IPS-15b (cell line): ENCODE measurements at regions not wholly inside any gene's neighbourhood (a gene's known extent, or its start where the extent isn't known, plus 50 kb on each side); places are given as distances from the start of the nearest gene placed in this dataset.
"Not testable (repeated sequence)": the region's sequence is repeated elsewhere in the genome, so short reads cannot be mapped to it uniquely, and the experiment has no call there.

Source experiments
- H3K27me3 ChIP-seq: one replicate; pipeline ENCODE4 v1.6.1; 2013; ENCODE audit warnings: low read length; ENCODE audit not compliant: control insufficient read depth, insufficient read depth
- H3K36me3 ChIP-seq: one replicate; pipeline ENCODE4 v1.6.1; 2013; ENCODE audit warnings: low read length; ENCODE audit not compliant: control insufficient read depth, insufficient read depth
- H3K4me1 ChIP-seq: one replicate; pipeline ENCODE4 v1.6.1; 2013; ENCODE audit warnings: mild to moderate bottlenecking, low read length; ENCODE audit not compliant: control insufficient read depth, insufficient read depth
- H3K4me3 ChIP-seq: one replicate; pipeline ENCODE4 v1.5.1; 2013; ENCODE audit warnings: low read depth, low read length
- H3K9ac ChIP-seq: one replicate; pipeline ENCODE4 v1.6.1; 2013; ENCODE audit warnings: low read depth, mild to moderate bottlenecking, low read length
- H3K9me3 ChIP-seq: one replicate; pipeline ENCODE4 v1.6.1; 2013; ENCODE audit warnings: mild to moderate bottlenecking, low read length; ENCODE audit not compliant: control insufficient read depth, insufficient read depth

DNA sequence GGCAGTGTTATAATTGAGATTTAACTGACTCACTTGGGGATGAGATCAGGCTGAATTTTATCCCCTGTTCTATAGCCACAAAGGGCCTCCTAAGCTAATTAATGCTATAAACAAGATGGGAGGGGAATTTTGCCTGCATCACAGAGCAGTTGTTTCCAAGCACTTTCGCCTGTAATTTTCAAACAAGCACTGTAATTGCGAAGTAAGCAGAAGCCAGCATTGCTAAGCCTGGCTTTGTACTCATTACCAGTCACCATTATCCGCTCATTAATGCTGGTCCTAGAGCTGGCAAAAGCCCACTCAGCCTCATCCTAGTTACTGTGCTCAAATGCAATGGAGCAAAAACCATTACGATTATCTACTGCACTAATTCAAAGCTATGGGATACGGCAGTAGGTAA is 356.6 kb upstream of the UBE2E2 start:
- Histone ChIP-seq H3K4me3 (no peak overlapping the region), H3K9ac (no peak overlapping the region), H3K9me3 (no peaks in the 10 kb centered on the region), H3K36me3 (no peaks in the 10 kb centered on the region), H3K4me1 (no peaks in the 10 kb centered on the region), H3K27me3 (no peaks in the 10 kb centered on the region)

- not testable (repeated sequence) for H3K4me3 ChIP-seq, H3K36me3 ChIP-seq, H3K27me3 ChIP-seq, H3K9me3 ChIP-seq, H3K4me1 ChIP-seq, H3K9ac ChIP-seq
These were observed 353.5 kb upstream of the UBE2E2 start for GRCh38 chr3:22849583-22849982.

GRCh38 chr3:22856811-22857210 is 346.3 kb upstream of the UBE2E2 start:
- no peaks in the 10 kb centered on the region for H3K9me3 ChIP-seq
- H3K4me1 ChIP-seq = peaks cover 2% of the 10 kb centered on the region
- no peaks in the 10 kb centered on the region for H3K27me3 ChIP-seq
- no peaks in the 10 kb centered on the region for H3K36me3 ChIP-seq
- no peak overlapping the region for H3K9ac ChIP-seq
- no peak overlapping the region for H3K4me3 ChIP-seq

DNA sequence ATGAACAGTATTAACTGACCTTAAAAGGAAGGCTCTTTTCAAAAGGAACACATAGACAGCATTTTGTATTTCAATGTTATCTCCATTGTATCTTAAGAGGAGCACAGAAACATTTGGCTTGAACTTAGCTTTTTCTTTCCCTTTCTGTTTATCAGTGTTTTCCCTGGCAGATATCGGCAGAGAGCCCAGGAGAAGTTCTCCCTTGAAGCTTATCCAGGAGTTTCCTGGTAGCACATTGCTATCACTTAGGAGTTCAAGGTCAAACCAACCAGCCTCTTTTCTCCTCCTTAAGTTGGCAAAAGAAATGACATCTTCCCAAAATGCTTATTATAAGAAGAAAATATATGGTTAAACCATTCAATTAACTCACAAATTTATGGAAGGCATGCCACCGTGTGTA is 344.6 kb upstream of the UBE2E2 start:
- H3K27me3 ChIP-seq = no peaks in the 10 kb centered on the region
- H3K4me3 ChIP-seq = no peak overlapping the region
- H3K4me1 ChIP-seq = peaks cover 2% of the 10 kb centered on the region
- no peak overlapping the region for H3K9ac ChIP-seq
- no peaks in the 10 kb centered on the region for H3K36me3 ChIP-seq
- H3K9me3 ChIP-seq = no peaks in the 10 kb centered on the region

DNA sequence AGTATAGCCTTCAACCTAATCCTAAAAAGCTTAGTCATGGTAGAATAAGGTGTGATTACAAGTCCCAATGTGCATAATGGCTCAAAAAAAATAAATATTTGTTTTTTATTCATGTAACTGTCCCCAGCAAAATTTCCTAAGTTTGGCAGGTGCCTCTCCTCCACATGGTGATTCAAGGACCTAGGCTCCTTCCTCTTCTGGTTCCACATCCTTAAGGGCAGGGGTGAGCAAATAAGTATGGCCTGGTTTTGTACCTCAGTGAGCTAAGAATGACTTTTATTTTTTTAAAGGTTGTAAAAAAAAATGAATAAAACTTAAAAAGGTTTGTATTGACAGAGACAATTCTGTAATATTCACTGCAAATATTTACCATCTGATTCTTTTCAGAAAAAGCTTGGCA is 343.5 kb upstream of the UBE2E2 start:
- H3K9ac ChIP-seq = no peak overlapping the region

GRCh38 chr3:22861426-22861825 is 341.7 kb upstream of the UBE2E2 start:
- Histone ChIP-seq H3K9ac (no peak overlapping the region), H3K36me3 (no peaks in the 10 kb centered on the region), H3K9me3 (no peaks in the 10 kb centered on the region), H3K27me3 (no peaks in the 10 kb centered on the region), H3K4me3 (no peak overlapping the region), H3K4me1 (peaks cover 2% of the 10 kb centered on the region)

More for the DNA sequence above, 343.5 kb upstream of the UBE2E2 start:
- Histone ChIP-seq H3K4me3 (no peak overlapping the region), H3K4me1 (peaks cover 2% of the 10 kb centered on the region), H3K9me3 (no peaks in the 10 kb centered on the region), H3K36me3 (no peaks in the 10 kb centered on the region), H3K27me3 (no peaks in the 10 kb centered on the region)

GRCh38 chr3:22862111-22862510 is 341.0 kb upstream of the UBE2E2 start:
- Histone ChIP-seq H3K4me3 (no peak overlapping the region), H3K27me3 (no peaks in the 10 kb centered on the region), H3K9ac (no peak overlapping the region)

GRCh38 chr3:22882834-22883233 is 320.3 kb upstream of the UBE2E2 start:
- H3K4me3 ChIP-seq, H3K9ac ChIP-seq, H3K36me3 ChIP-seq, H3K9me3 ChIP-seq, H3K4me1 ChIP-seq, H3K27me3 ChIP-seq: not testable (repeated sequence)

More at GRCh38 chr3:22862111-22862510, 341.0 kb upstream of the UBE2E2 start:
- Histone ChIP-seq H3K9me3 (no peaks in the 10 kb centered on the region), H3K4me1 (peaks cover 2% of the 10 kb centered on the region), H3K36me3 (no peaks in the 10 kb centered on the region)

- H3K4me1 ChIP-seq = no peaks in the 10 kb centered on the region
- H3K4me3 ChIP-seq = no peak overlapping the region
- no peak overlapping the region for H3K9ac ChIP-seq
- no peaks in the 10 kb centered on the region for H3K36me3 ChIP-seq
- H3K9me3 ChIP-seq = no peaks in the 10 kb centered on the region
- H3K27me3 ChIP-seq = no peaks in the 10 kb centered on the region
These were observed 318.1 kb upstream of the UBE2E2 start for GRCh38 chr3:22885039-22885438.

- H3K4me3 ChIP-seq = no peak overlapping the region
- H3K36me3 ChIP-seq = no peaks in the 10 kb centered on the region
- no peaks in the 10 kb centered on the region for H3K27me3 ChIP-seq
- H3K9me3 ChIP-seq = no peaks in the 10 kb centered on the region
- H3K9ac ChIP-seq = no peak overlapping the region
- no peaks in the 10 kb centered on the region for H3K4me1 ChIP-seq
These were observed 317.4 kb upstream of the UBE2E2 start for GRCh38 chr3:22885574-22886341.

DNA sequence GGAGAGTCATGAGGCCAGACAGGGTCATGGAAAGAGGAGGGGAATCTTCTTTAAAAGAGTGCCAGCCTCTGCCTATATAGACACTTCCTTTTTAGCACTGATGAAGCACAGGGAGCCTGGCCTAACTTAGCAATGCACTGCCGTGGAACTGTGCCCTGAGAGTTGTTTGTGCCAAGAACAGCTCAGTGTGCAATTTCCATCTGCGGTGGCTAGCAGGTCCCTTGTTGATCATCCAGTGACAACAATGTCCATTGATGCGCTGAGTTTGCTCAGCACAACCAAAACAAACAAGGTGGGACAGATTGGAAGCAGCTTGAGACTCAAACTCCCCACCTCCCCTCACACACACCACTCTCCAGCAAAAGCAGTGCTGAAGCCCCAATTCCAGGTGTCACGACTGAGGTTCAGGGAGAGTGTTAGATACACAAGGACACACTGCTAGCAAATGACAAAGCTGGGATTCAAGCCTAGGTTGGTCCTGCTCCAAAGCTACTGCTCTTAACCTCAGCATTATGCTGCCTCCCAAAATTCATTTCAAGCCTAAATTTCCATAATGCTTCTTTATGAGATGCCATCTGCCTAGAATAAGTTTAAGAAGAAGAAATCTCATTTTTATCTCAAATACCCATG is 316.6 kb upstream of the UBE2E2 start:
- no peaks in the 10 kb centered on the region for H3K9me3 ChIP-seq
- H3K9ac ChIP-seq = no peak overlapping the region
- H3K36me3 ChIP-seq = no peaks in the 10 kb centered on the region
- H3K4me1 ChIP-seq = no peaks in the 10 kb centered on the region
- no peaks in the 10 kb centered on the region for H3K27me3 ChIP-seq
- H3K4me3 ChIP-seq = no peak overlapping the region

DNA sequence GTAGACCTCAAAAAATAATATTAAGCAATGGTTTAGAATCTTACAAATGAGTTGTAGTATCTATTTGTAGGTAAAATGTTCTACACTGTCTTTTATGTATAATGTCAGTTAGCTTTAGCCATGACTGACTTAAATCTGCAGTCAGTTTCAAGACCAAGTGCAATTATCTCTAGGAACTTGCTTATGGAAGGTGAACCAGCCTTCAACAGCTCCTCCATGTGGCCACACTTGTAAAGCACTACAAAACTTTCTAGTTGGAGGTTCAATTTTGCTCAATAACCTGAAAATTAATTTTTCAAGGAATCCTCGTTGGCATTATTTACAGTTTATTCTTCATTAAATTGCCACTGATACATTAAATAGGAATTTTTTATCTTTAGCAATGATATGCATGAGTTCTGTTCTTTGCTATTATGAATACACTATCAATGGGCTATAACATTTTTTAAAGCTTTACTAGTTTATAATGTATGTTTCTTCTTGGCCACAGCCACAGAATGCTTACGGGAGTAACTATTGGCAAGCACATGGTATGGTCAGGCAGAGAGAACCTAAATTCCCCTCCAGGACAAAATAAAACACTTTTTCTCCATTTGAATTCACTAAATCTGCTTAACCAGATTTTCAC is 315.3 kb upstream of the UBE2E2 start:
- Histone ChIP-seq H3K4me3 (no peak overlapping the region), H3K36me3 (no peaks in the 10 kb centered on the region), H3K9me3 (no peaks in the 10 kb centered on the region), H3K9ac (no peak overlapping the region), H3K4me1 (no peaks in the 10 kb centered on the region), H3K27me3 (no peaks in the 10 kb centered on the region)
